H1 (cell line): ENCODE measurements at regions not wholly inside any gene's neighbourhood (a gene's known extent, or its start where the extent isn't known, plus 50 kb on each side); places are given as distances from the start of the nearest gene placed in this dataset.

Experiments used
- CHD7 ChIP-seq: fragments of 300-600 bp; sonication (generic); IDR thresholded peaks from 2 replicates; pipeline ENCODE4 v1.7.1; 2012; ENCODE audit warnings: low read length, moderate library complexity, mild to moderate bottlenecking, inconsistent platforms; ENCODE audit not compliant: insufficient replicate concordance
- CTBP2 ChIP-seq: IDR thresholded peaks from 2 replicates; pipeline ENCODE4 v1.7.0; 2011; ENCODE audit warnings: borderline replicate concordance, mild to moderate bottlenecking, moderate library complexity, mixed read lengths, low read length; ENCODE audit not compliant: insufficient read depth, insufficient read length
- JUN ChIP-seq: IDR thresholded peaks from 2 replicates; pipeline ENCODE4 v1.6.1; 2011; ENCODE audit warnings: low read depth, mild to moderate bottlenecking, improper control_type of control experiment, low read length
- SP4 ChIP-seq: IDR thresholded peaks from 2 replicates; pipeline ENCODE4 v1.6.1; 2012; ENCODE audit warnings: low read length, inconsistent platforms
- SRF ChIP-seq: IDR thresholded peaks from 2 replicates; pipeline ENCODE4 v1.6.1; 2011; ENCODE audit warnings: mild to moderate bottlenecking, low read depth, low read length, moderate library complexity

DNA sequence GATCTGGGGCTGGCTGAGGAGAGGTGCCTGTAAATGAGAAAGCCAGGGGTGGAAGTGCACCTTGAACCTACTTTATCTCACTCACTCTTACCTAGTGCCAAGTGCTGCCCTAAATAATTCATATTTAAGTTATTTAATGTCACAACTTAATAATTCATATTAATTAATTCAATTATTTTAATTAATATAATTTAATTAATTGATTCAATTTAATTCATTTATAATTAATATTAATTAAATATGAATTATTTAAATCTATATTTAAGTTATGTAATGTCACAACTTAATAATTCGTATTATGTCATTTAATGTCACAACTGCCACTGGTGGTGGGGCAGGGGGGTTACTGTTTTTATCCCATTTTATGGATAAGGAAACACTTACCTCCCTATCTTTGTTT is 361.6 kb upstream of the RUNX1 start (continued):
- TF ChIP-seq CHD7 (no peak), SP4 (no peak), CTBP2 (no peak), JUN (no peak), SRF (no peak)
